ENCODE measurements at regions not wholly inside any gene's neighbourhood (a gene's known extent, or its start where the extent isn't known, plus 50 kb on each side); places are given as distances from the start of the nearest gene placed in this dataset.
A peak's percentile ranks its signal among the peaks of the same experiment; 100 is the strongest.

DNA sequence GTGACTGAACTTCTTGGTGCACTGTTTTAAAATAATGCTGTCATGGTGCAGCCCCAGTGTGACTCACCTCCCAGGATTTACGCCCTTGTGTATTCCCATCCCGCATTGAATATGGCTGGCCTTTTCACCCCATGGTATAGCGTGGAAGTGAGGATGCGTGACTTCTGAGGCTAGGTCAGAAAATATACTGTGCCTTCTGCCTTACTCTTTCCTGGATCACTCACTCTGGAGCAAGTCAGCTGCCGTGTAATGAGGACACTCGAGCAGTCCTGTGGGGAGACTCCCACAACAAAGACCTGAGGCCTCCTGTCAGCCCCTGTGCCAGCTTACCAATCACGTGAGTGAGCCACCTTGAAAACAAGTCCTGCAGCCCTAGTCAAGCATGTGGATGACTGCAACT is 471.9 kb upstream of the KIRREL3 start:
- no peaks in the 10 kb centered on the region for H3K9me3 Mint-ChIP-seq (ENCODE audit: low read depth)
- no peak for DNase-seq (ENCODE audit: low spot score)
- H3K36me3 Mint-ChIP-seq (ENCODE audit: low read depth) = no peaks in the 10 kb centered on the region
- H3K4me3 Mint-ChIP-seq (ENCODE audit: unreplicated experiment) = no peak overlapping the region
- no peak overlapping the region for H3K27ac Mint-ChIP-seq (ENCODE audit: unreplicated experiment)
- TF ChIP-seq, protein P1, sequence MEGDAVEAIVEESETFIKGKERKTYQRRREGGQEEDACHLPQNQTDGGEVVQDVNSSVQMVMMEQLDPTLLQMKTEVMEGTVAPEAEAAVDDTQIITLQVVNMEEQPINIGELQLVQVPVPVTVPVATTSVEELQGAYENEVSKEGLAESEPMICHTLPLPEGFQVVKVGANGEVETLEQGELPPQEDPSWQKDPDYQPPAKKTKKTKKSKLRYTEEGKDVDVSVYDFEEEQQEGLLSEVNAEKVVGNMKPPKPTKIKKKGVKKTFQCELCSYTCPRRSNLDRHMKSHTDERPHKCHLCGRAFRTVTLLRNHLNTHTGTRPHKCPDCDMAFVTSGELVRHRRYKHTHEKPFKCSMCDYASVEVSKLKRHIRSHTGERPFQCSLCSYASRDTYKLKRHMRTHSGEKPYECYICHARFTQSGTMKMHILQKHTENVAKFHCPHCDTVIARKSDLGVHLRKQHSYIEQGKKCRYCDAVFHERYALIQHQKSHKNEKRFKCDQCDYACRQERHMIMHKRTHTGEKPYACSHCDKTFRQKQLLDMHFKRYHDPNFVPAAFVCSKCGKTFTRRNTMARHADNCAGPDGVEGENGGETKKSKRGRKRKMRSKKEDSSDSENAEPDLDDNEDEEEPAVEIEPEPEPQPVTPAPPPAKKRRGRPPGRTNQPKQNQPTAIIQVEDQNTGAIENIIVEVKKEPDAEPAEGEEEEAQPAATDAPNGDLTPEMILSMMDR (IDR thresholded peaks at IDR 0.05) = no peak
- H3K4me1 Mint-ChIP-seq (ENCODE audit: low read depth) = no peaks in the 10 kb centered on the region
- H3K27me3 Mint-ChIP-seq (ENCODE audit: low read depth) = peaks cover 12% of the 10 kb centered on the region

DNA sequence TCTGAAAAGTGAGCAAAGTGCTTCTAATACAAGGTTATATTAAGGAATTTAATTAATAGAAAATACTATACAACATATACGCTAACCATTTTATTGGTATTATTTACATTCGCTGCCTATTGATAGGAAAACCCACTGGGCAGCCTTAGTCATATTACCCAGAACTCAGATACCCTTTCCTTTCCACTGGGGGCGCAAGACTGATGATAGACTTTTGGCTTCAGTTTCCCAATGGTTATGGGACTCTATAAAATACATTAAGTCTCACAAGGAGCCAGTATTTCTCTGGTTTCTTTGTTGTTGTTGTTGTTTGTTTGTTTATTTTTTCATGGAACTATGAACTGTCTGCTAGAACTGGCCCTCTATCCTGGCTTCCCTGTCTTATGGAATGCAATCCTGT is 471.1 kb upstream of the KIRREL3 start:
- DNase-seq (ENCODE audit: low spot score) = no peak
- H3K27me3 Mint-ChIP-seq (ENCODE audit: low read depth) = peaks cover 12% of the 10 kb centered on the region
- H3K4me1 Mint-ChIP-seq (ENCODE audit: low read depth) = no peaks in the 10 kb centered on the region
- H3K36me3 Mint-ChIP-seq (ENCODE audit: low read depth) = no peaks in the 10 kb centered on the region
- H3K4me3 Mint-ChIP-seq (ENCODE audit: unreplicated experiment) = no peak overlapping the region
- TF ChIP-seq, protein P1 (IDR thresholded peaks at IDR 0.05) = peak; percentile 19
- H3K27ac Mint-ChIP-seq (ENCODE audit: unreplicated experiment) = no peak overlapping the region
- no peaks in the 10 kb centered on the region for H3K9me3 Mint-ChIP-seq (ENCODE audit: low read depth)

DNA sequence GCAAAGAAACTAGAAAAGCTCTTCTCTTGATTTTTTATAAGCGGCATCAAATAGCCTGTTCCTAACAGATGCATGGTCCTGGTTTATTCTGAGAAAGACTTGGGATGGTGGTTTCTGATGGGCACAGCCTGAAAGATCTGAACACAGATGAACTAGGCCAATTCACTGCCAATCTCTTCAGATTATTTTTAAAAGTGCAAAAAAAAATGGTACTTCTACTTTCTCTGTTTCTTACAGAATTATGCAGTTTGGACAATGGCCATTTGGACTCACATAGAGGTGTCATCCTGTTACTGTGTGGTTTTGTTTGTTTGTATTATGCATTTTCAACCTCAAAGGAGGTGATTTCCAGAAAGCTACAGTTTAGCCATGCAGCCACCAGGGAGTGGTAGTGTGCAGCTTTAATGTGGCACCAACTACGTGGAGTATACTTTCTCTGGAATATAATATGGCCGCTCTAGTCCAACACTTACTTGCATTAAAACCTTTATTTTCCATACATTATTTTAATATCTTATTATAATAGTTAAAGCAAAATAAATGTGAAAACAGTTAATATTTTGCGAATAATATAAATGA is 469.8 kb upstream of the KIRREL3 start:
- Mint-ChIP-seq H3K36me3 (ENCODE audit: low read depth) (no peaks in the 10 kb centered on the region), H3K27me3 (ENCODE audit: low read depth) (peaks cover 13% of the 10 kb centered on the region)
- no peak for DNase-seq (ENCODE audit: low spot score)

DNA sequence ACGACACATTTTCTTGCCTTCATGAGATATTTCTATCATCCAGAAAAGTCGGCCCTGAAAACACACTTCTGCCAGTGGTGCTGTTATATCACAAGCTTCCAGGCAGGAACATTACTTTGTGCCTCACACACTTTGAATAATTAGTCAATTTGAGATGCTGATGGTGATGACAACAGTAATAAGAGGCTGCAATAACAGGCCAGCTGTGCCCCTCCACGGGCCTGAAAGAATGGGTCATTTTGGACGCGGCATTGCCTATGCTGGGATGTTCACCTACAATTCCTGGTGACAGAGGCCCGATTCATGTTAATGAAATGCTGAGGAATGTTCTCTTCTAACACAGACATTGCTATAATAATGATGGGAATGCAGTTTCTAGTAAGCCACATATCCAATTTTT is 463.8 kb upstream of the KIRREL3 start:
- H3K4me3 Mint-ChIP-seq (ENCODE audit: unreplicated experiment) = no peak overlapping the region
- TF ChIP-seq, protein P1 (IDR thresholded peaks at IDR 0.05) = no peak

More for the DNA sequence above, 469.8 kb upstream of the KIRREL3 start:
- no peaks in the 10 kb centered on the region for H3K9me3 Mint-ChIP-seq (ENCODE audit: low read depth)
- no peak overlapping the region for H3K27ac Mint-ChIP-seq (ENCODE audit: unreplicated experiment)
- H3K4me3 Mint-ChIP-seq (ENCODE audit: unreplicated experiment) = no peak overlapping the region
- TF ChIP-seq, protein P1 (IDR thresholded peaks at IDR 0.05) = peak; percentile 51
- H3K4me1 Mint-ChIP-seq (ENCODE audit: low read depth) = no peaks in the 10 kb centered on the region

DNA sequence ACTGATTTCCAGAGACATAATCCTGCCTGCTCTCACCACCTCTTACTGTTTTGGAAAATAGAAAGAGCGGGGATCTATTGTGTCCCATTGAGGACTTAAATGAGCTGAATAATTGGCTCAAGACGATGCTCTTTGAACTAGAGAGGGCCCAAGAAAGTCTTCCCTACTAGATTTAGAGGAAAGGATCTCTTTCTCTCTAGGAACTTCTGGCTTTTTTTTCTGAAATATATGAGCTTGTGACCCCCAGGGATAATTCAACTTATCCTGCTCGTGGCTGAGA is 461.4 kb upstream of the KIRREL3 start:
- Mint-ChIP-seq H3K27ac (ENCODE audit: unreplicated experiment) (no peak overlapping the region), H3K4me3 (ENCODE audit: unreplicated experiment) (no peak overlapping the region), H3K4me1 (ENCODE audit: low read depth) (no peaks in the 10 kb centered on the region), H3K27me3 (ENCODE audit: low read depth) (peaks cover 11% of the 10 kb centered on the region), H3K36me3 (ENCODE audit: low read depth) (no peaks in the 10 kb centered on the region), H3K9me3 (ENCODE audit: low read depth) (no peaks in the 10 kb centered on the region)
- TF ChIP-seq, protein P1 (IDR thresholded peaks at IDR 0.05) = no peak
- no peak for DNase-seq (ENCODE audit: low spot score)

More for the DNA sequence above, 463.8 kb upstream of the KIRREL3 start:
- H3K9me3 Mint-ChIP-seq (ENCODE audit: low read depth) = no peaks in the 10 kb centered on the region
- no peaks in the 10 kb centered on the region for H3K4me1 Mint-ChIP-seq (ENCODE audit: low read depth)
- peaks cover 16% of the 10 kb centered on the region for H3K27me3 Mint-ChIP-seq (ENCODE audit: low read depth)
- H3K36me3 Mint-ChIP-seq (ENCODE audit: low read depth) = no peaks in the 10 kb centered on the region
- DNase-seq (ENCODE audit: low spot score) = no peak
- no peak overlapping the region for H3K27ac Mint-ChIP-seq (ENCODE audit: unreplicated experiment)
